ENCODE measurements at regions not wholly inside any gene's neighbourhood (a gene's known extent, or its start where the extent isn't known, plus 50 kb on each side); places are given as distances from the start of the nearest gene placed in this dataset.
"Not testable (repeated sequence)": the region's sequence is repeated elsewhere in the genome, so short reads cannot be mapped to it uniquely, and the experiment has no call there.

- Mint-ChIP-seq H3K9me3 (peaks cover 38% of the 10 kb centered on the region), H3K36me3 (ENCODE audit: insufficient read depth) (no peaks in the 10 kb centered on the region), H3K4me3 (no peak overlapping the region), H3K4me1 (no peaks in the 10 kb centered on the region), H3K27ac (ENCODE audit: low read depth) (no peak overlapping the region), H3K27me3 (no peaks in the 10 kb centered on the region)
- no peak for ATAC-seq (replicated peaks; ENCODE audit: extremely low read depth, poor library complexity, severe bottlenecking)
- DNase-seq (ENCODE audit: low spot score in 2 of 2): no peak
These were observed 685.1 kb downstream of the METTL15 start for GRCh38 chr11:28793282-28793738.

- no peaks in the 10 kb centered on the region for H3K27me3 Mint-ChIP-seq
- H3K36me3 Mint-ChIP-seq (ENCODE audit: insufficient read depth): no peaks in the 10 kb centered on the region
- peaks cover 33% of the 10 kb centered on the region for H3K9me3 Mint-ChIP-seq
- H3K4me3 Mint-ChIP-seq: no peak overlapping the region
- ATAC-seq (replicated peaks; ENCODE audit: extremely low read depth, poor library complexity, severe bottlenecking): no peak
- H3K4me1 Mint-ChIP-seq: no peaks in the 10 kb centered on the region
- H3K27ac Mint-ChIP-seq (ENCODE audit: low read depth): no peak overlapping the region
- DNase-seq (ENCODE audit: low spot score in 2 of 2): no peak
These were observed 684.7 kb downstream of the METTL15 start for GRCh38 chr11:28792856-28793255.

GRCh38 chr11:28787897-28788296 lies 679.7 kb downstream of the METTL15 start:
- not testable (repeated sequence) for H3K36me3 Mint-ChIP-seq (ENCODE audit: insufficient read depth); H3K4me3 Mint-ChIP-seq; H3K27ac Mint-ChIP-seq (ENCODE audit: low read depth); H3K27me3 Mint-ChIP-seq; ATAC-seq (replicated peaks; ENCODE audit: extremely low read depth, poor library complexity, severe bottlenecking); DNase-seq (ENCODE audit: low spot score in 2 of 2); H3K4me1 Mint-ChIP-seq
- peaks cover 22% of the 10 kb centered on the region for H3K9me3 Mint-ChIP-seq

- Mint-ChIP-seq H3K4me1 (no peaks in the 10 kb centered on the region), H3K27ac (ENCODE audit: low read depth) (no peak overlapping the region), H3K36me3 (ENCODE audit: insufficient read depth) (no peaks in the 10 kb centered on the region), H3K9me3 (peaks cover 21% of the 10 kb centered on the region), H3K27me3 (no peaks in the 10 kb centered on the region), H3K4me3 (no peak overlapping the region)
- ATAC-seq (replicated peaks; ENCODE audit: extremely low read depth, poor library complexity, severe bottlenecking) (no peak), DNase-seq (ENCODE audit: low spot score in 2 of 2) (no peak)
These were observed 668.9 kb downstream of the METTL15 start for GRCh38 chr11:28777126-28777525.

GRCh38 chr11:28773606-28774005 lies 665.4 kb downstream of the METTL15 start:
- Mint-ChIP-seq H3K36me3 (ENCODE audit: insufficient read depth) (no peaks in the 10 kb centered on the region), H3K9me3 (peaks cover 30% of the 10 kb centered on the region), H3K27me3 (no peaks in the 10 kb centered on the region)

GRCh38 chr11:28770806-28771205 lies 662.6 kb downstream of the METTL15 start:
- Mint-ChIP-seq H3K27ac (ENCODE audit: low read depth) (no peak overlapping the region), H3K36me3 (ENCODE audit: insufficient read depth) (no peaks in the 10 kb centered on the region), H3K4me3 (no peak overlapping the region), H3K9me3 (peaks cover 43% of the 10 kb centered on the region), H3K27me3 (no peaks in the 10 kb centered on the region), H3K4me1 (no peaks in the 10 kb centered on the region)
- DNase-seq (ENCODE audit: low spot score in 2 of 2) (no peak), ATAC-seq (replicated peaks; ENCODE audit: extremely low read depth, poor library complexity, severe bottlenecking) (no peak)

More at GRCh38 chr11:28773606-28774005, 665.4 kb downstream of the METTL15 start:
- ATAC-seq (replicated peaks; ENCODE audit: extremely low read depth, poor library complexity, severe bottlenecking): no peak
- no peaks in the 10 kb centered on the region for H3K4me1 Mint-ChIP-seq
- no peak overlapping the region for H3K27ac Mint-ChIP-seq (ENCODE audit: low read depth)
- DNase-seq (ENCODE audit: low spot score in 2 of 2): no peak
- no peak overlapping the region for H3K4me3 Mint-ChIP-seq

GRCh38 chr11:28767574-28767973 lies 659.4 kb downstream of the METTL15 start:
- H3K36me3 Mint-ChIP-seq (ENCODE audit: insufficient read depth): no peaks in the 10 kb centered on the region

GRCh38 chr11:28763876-28764275 lies 655.7 kb downstream of the METTL15 start:
- Mint-ChIP-seq H3K36me3 (ENCODE audit: insufficient read depth) (no peaks in the 10 kb centered on the region), H3K9me3 (peaks cover 24% of the 10 kb centered on the region), H3K27me3 (no peaks in the 10 kb centered on the region), H3K27ac (ENCODE audit: low read depth) (no peak overlapping the region), H3K4me3 (no peak overlapping the region), H3K4me1 (no peaks in the 10 kb centered on the region)
- no peak for ATAC-seq (replicated peaks; ENCODE audit: extremely low read depth, poor library complexity, severe bottlenecking)
- no peak for DNase-seq (ENCODE audit: low spot score in 2 of 2)

More at GRCh38 chr11:28767574-28767973, 659.4 kb downstream of the METTL15 start:
- no peak overlapping the region for H3K27ac Mint-ChIP-seq (ENCODE audit: low read depth)
- H3K27me3 Mint-ChIP-seq: no peaks in the 10 kb centered on the region
- ATAC-seq (replicated peaks; ENCODE audit: extremely low read depth, poor library complexity, severe bottlenecking) (no peak), DNase-seq (ENCODE audit: low spot score in 2 of 2) (no peak)
- no peaks in the 10 kb centered on the region for H3K4me1 Mint-ChIP-seq
- peaks cover 33% of the 10 kb centered on the region for H3K9me3 Mint-ChIP-seq
- H3K4me3 Mint-ChIP-seq: no peak overlapping the region

- Mint-ChIP-seq H3K27ac (ENCODE audit: low read depth) (no peak overlapping the region), H3K27me3 (no peaks in the 10 kb centered on the region), H3K4me3 (no peak overlapping the region), H3K9me3 (peaks cover 17% of the 10 kb centered on the region), H3K4me1 (no peaks in the 10 kb centered on the region), H3K36me3 (ENCODE audit: insufficient read depth) (no peaks in the 10 kb centered on the region)
- ATAC-seq (replicated peaks; ENCODE audit: extremely low read depth, poor library complexity, severe bottlenecking): no peak
- no peak for DNase-seq (ENCODE audit: low spot score in 2 of 2)
These were observed 655.0 kb downstream of the METTL15 start for GRCh38 chr11:28763151-28763550.

- no peak overlapping the region for H3K4me3 Mint-ChIP-seq
- no peak for ATAC-seq (replicated peaks; ENCODE audit: extremely low read depth, poor library complexity, severe bottlenecking)
- H3K4me1 Mint-ChIP-seq: no peaks in the 10 kb centered on the region
- H3K9me3 Mint-ChIP-seq: peaks cover 5% of the 10 kb centered on the region
- no peaks in the 10 kb centered on the region for H3K27me3 Mint-ChIP-seq
- H3K36me3 Mint-ChIP-seq (ENCODE audit: insufficient read depth): no peaks in the 10 kb centered on the region
- H3K27ac Mint-ChIP-seq (ENCODE audit: low read depth): no peak overlapping the region
- no peak for DNase-seq (ENCODE audit: low spot score in 2 of 2)
These were observed 652.6 kb downstream of the METTL15 start for GRCh38 chr11:28760676-28761390.

GRCh38 chr11:28759311-28759710 lies 651.1 kb downstream of the METTL15 start:
- Mint-ChIP-seq H3K27ac (ENCODE audit: low read depth) (no peak overlapping the region), H3K27me3 (no peaks in the 10 kb centered on the region), H3K9me3 (peaks cover 6% of the 10 kb centered on the region), H3K4me3 (no peak overlapping the region), H3K4me1 (no peaks in the 10 kb centered on the region), H3K36me3 (ENCODE audit: insufficient read depth) (no peaks in the 10 kb centered on the region)
- no peak for DNase-seq (ENCODE audit: low spot score in 2 of 2)
- no peak for ATAC-seq (replicated peaks; ENCODE audit: extremely low read depth, poor library complexity, severe bottlenecking)

GRCh38 chr11:28757725-28758515 lies 649.7 kb downstream of the METTL15 start:
- peaks cover 11% of the 10 kb centered on the region for H3K9me3 Mint-ChIP-seq

GRCh38 chr11:28756977-28757376 lies 648.8 kb downstream of the METTL15 start:
- Mint-ChIP-seq H3K36me3 (ENCODE audit: insufficient read depth) (no peaks in the 10 kb centered on the region), H3K4me1 (no peaks in the 10 kb centered on the region), H3K27ac (ENCODE audit: low read depth) (no peak overlapping the region), H3K27me3 (no peaks in the 10 kb centered on the region), H3K9me3 (peaks cover 11% of the 10 kb centered on the region), H3K4me3 (no peak overlapping the region)
- DNase-seq (ENCODE audit: low spot score in 2 of 2) (no peak), ATAC-seq (replicated peaks; ENCODE audit: extremely low read depth, poor library complexity, severe bottlenecking) (no peak)

More at GRCh38 chr11:28757725-28758515, 649.7 kb downstream of the METTL15 start:
- H3K4me1 Mint-ChIP-seq: no peaks in the 10 kb centered on the region
- H3K4me3 Mint-ChIP-seq: no peak overlapping the region
- no peak overlapping the region for H3K27ac Mint-ChIP-seq (ENCODE audit: low read depth)
- DNase-seq (ENCODE audit: low spot score in 2 of 2) (no peak), ATAC-seq (replicated peaks; ENCODE audit: extremely low read depth, poor library complexity, severe bottlenecking) (no peak)
- H3K36me3 Mint-ChIP-seq (ENCODE audit: insufficient read depth): no peaks in the 10 kb centered on the region
- H3K27me3 Mint-ChIP-seq: no peaks in the 10 kb centered on the region

Data from central memory CD8-positive, alpha-beta T cell (primary cell).